GM21786 (cell line): ENCODE measurements at regions not wholly inside any gene's neighbourhood (a gene's known extent, or its start where the extent isn't known, plus 50 kb on each side); places are given as distances from the start of the nearest gene placed in this dataset.

ENCODE experiments used
- ATAC-seq: cut with Tn5 transposase; IDR thresholded peaks from one replicate; pipeline ENCODE4 v1.9.1; 2021; ENCODE audit not compliant: unreplicated experiment

GRCh38 chr5:18095061-18095460, 460.8 kb downstream of the TAF11L14 start:
- ATAC-seq = no peak

GRCh38 chr5:18097817-18098216, 463.6 kb downstream of the TAF11L14 start:
- ATAC-seq = no peak

GRCh38 chr5:18098691-18099090, 464.4 kb downstream of the TAF11L14 start:
- no peak for ATAC-seq

GRCh38 chr5:18099261-18099660, 465.0 kb downstream of the TAF11L14 start:
- ATAC-seq = no peak

GRCh38 chr5:18101532-18101931, 467.3 kb downstream of the TAF11L14 start:
- no peak for ATAC-seq

- ATAC-seq = no peak
Observed at GRCh38 chr5:18102733-18103132, 468.5 kb downstream of the TAF11L14 start.

- no peak for ATAC-seq
Observed at GRCh38 chr5:18105449-18105848, 471.2 kb downstream of the TAF11L14 start.

- no peak for ATAC-seq
Observed at GRCh38 chr5:18111906-18112465, 477.7 kb downstream of the TAF11L14 start.

GRCh38 chr5:18113721-18114120, 479.5 kb downstream of the TAF11L14 start:
- no peak for ATAC-seq

- ATAC-seq = no peak
Observed at GRCh38 chr5:18114151-18114757, 480.0 kb downstream of the TAF11L14 start.

GRCh38 chr5:18117968-18118367, 483.7 kb downstream of the TAF11L14 start:
- ATAC-seq = no peak

- ATAC-seq = no peak
Observed at GRCh38 chr5:18119156-18119785, 485.0 kb downstream of the TAF11L14 start.

- no peak for ATAC-seq
Observed at GRCh38 chr5:18141222-18141621, 507.0 kb downstream of the TAF11L14 start.

- ATAC-seq = no peak
Observed at GRCh38 chr5:18142831-18143230, 508.6 kb downstream of the TAF11L14 start.

- ATAC-seq = no peak
Observed at GRCh38 chr5:18152671-18153070, 518.4 kb downstream of the TAF11L14 start.

- no peak for ATAC-seq
Observed at GRCh38 chr5:18158166-18158565, 523.9 kb downstream of the TAF11L14 start.

- no peak for ATAC-seq
Observed at GRCh38 chr5:18159331-18159730, 525.1 kb downstream of the TAF11L14 start.

GRCh38 chr5:18171684-18172083, 537.4 kb downstream of the TAF11L14 start:
- no peak for ATAC-seq

- ATAC-seq = no peak
Observed at GRCh38 chr5:18179579-18179978, 545.3 kb downstream of the TAF11L14 start.

- no peak for ATAC-seq
Observed at GRCh38 chr5:18181575-18181974, 547.3 kb downstream of the TAF11L14 start.

- no peak for ATAC-seq
Observed at GRCh38 chr5:18195910-18196309, 561.6 kb downstream of the TAF11L14 start.

GRCh38 chr5:18197734-18198133, 563.5 kb downstream of the TAF11L14 start:
- no peak for ATAC-seq

- ATAC-seq = no peak
Observed at GRCh38 chr5:18202164-18202563, 567.9 kb downstream of the TAF11L14 start.
